HEK293 (cell line): ENCODE measurements at regions not wholly inside any gene's neighbourhood (a gene's known extent, or its start where the extent isn't known, plus 50 kb on each side); places are given as distances from the start of the nearest gene placed in this dataset.

Source experiments
- CTCF ChIA-PET: fragments of 350-600 bp; formaldehyde crosslinking; extraction: SDS; loops from one replicate; lab custom pipeline; 2021; ENCODE audit warnings: antibody characterized with exemption; lab: Yijun Ruan, JAX
- POLR2A ChIA-PET: fragments of 300-600 bp; formaldehyde crosslinking; extraction: SDS; loops from one replicate; lab custom pipeline; 2020; ENCODE audit warnings: antibody characterized with exemption, inconsistent platforms; lab: Yijun Ruan, JAX
- H3K27ac ChIP-seq: fragments of 200-500 bp; sonication (Bioruptor generic); 2 replicates; pipeline ENCODE4 v1.5.1; 2014; ENCODE audit warnings: low read depth, low read length, control low read depth, inconsistent platforms; ENCODE audit errors: extremely low read depth
- H3K36me3 ChIP-seq, 2 experiments: fragments of 200-500 bp in 1 of 2; sonication (Bioruptor generic) in 1 of 2; 1 replicate in 1 of 2; 2 replicates in 1 of 2; pipeline ENCODE4 v1.5.1; 2014 to 2017; ENCODE audit warnings: inconsistent platforms in 2 of 2, low read length in 2 of 2; ENCODE audit not compliant: control insufficient read depth in 2 of 2, insufficient read depth in 1 of 2
- H3K4me1 ChIP-seq: fragments of 200-500 bp; sonication (Bioruptor generic); 2 replicates; pipeline ENCODE4 v1.5.1; 2014; ENCODE audit warnings: mild to moderate bottlenecking, low read length, inconsistent platforms; ENCODE audit not compliant: control insufficient read depth, insufficient read depth
- H3K4me3 ChIP-seq: 2 replicates; pipeline ENCODE4 v1.5.1; 2011; ENCODE audit warnings: low read depth, mild to moderate bottlenecking, control low read depth, low read length, moderate library complexity
- H3K9me3 ChIP-seq: fragments of 200-500 bp; sonication (Bioruptor generic); 2 replicates; pipeline ENCODE4 v1.5.1; 2014; ENCODE audit warnings: low read depth, low read length, inconsistent platforms; ENCODE audit not compliant: control insufficient read depth, insufficient read depth
- GLIS2 ChIP-seq: fragments of 450-650 bp; formaldehyde crosslinking; IDR thresholded peaks from 2 replicates; pipeline ENCODE4 v1.5.1; 2016; ENCODE audit warnings: missing biosample characterization, missing genetic modification characterization
- RBAK ChIP-seq: fragments of 450-650 bp; formaldehyde crosslinking; IDR thresholded peaks from 2 replicates; pipeline ENCODE4 v1.5.1; 2016; ENCODE audit warnings: missing biosample characterization, missing genetic modification characterization
- REPIN1 ChIP-seq: fragments of 450-650 bp; formaldehyde crosslinking; IDR thresholded peaks from 2 replicates; pipeline ENCODE4 v1.5.1; 2017; ENCODE audit warnings: missing biosample characterization, missing genetic modification characterization, low read depth
- SCRT1 ChIP-seq: fragments of 450-650 bp; formaldehyde crosslinking; IDR thresholded peaks from 2 replicates; pipeline ENCODE4 v1.5.1; 2016; ENCODE audit warnings: missing biosample characterization, missing genetic modification characterization, borderline replicate concordance
- WT1 ChIP-seq: fragments of 450-650 bp; formaldehyde crosslinking; IDR thresholded peaks from 2 replicates; pipeline ENCODE4 v1.5.1; 2016; ENCODE audit warnings: missing biosample characterization, missing genetic modification characterization
- YY2 ChIP-seq: fragments of 450-650 bp; formaldehyde crosslinking; IDR thresholded peaks from 2 replicates; pipeline ENCODE4 v1.5.1; 2016; ENCODE audit warnings: missing biosample characterization, missing genetic modification characterization
- ZBTB17 ChIP-seq: fragments of 450-650 bp; formaldehyde crosslinking; IDR thresholded peaks from 2 replicates; pipeline ENCODE4 v1.5.1; 2016; ENCODE audit warnings: missing biosample characterization, missing genetic modification characterization
- ZBTB20 ChIP-seq: fragments of 450-650 bp; formaldehyde crosslinking; IDR thresholded peaks from 2 replicates; pipeline ENCODE4 v1.5.1; 2016; ENCODE audit warnings: missing biosample characterization, missing genetic modification characterization
- ZNF155 ChIP-seq: fragments of 450-650 bp; formaldehyde crosslinking; IDR thresholded peaks from 2 replicates; pipeline ENCODE4 v1.5.1; 2016; ENCODE audit warnings: missing biosample characterization, missing genetic modification characterization
- ZNF16 ChIP-seq: fragments of 450-650 bp; formaldehyde crosslinking; IDR thresholded peaks from 2 replicates; pipeline ENCODE4 v1.5.1; 2016; ENCODE audit warnings: low read depth, missing biosample characterization, missing genetic modification characterization
- ZNF521 ChIP-seq: fragments of 450-650 bp; formaldehyde crosslinking; IDR thresholded peaks from 2 replicates; pipeline ENCODE4 v1.5.1; 2017; ENCODE audit warnings: missing biosample characterization, mild to moderate bottlenecking, missing genetic modification characterization
- ZNF560 ChIP-seq: fragments of 450-650 bp; formaldehyde crosslinking; IDR thresholded peaks from 2 replicates; pipeline ENCODE4 v1.5.1; 2017; ENCODE audit warnings: missing biosample characterization, missing genetic modification characterization, borderline replicate concordance
- ZNF585B ChIP-seq: fragments of 450-650 bp; formaldehyde crosslinking; IDR thresholded peaks from 2 replicates; pipeline ENCODE4 v1.5.1; 2016; ENCODE audit warnings: missing biosample characterization, missing genetic modification characterization
- ZNF600 ChIP-seq: fragments of 450-650 bp; formaldehyde crosslinking; IDR thresholded peaks from 2 replicates; pipeline ENCODE4 v1.5.1; 2016; ENCODE audit warnings: missing biosample characterization, missing genetic modification characterization
- TF ChIP-seq, protein P1 (sequence below): fragments of 450-650 bp; formaldehyde crosslinking; IDR thresholded peaks from 2 replicates; pipeline ENCODE4 v1.5.1; 2017; ENCODE audit warnings: missing biosample characterization, missing genetic modification characterization
- TF ChIP-seq, protein P2 (sequence below): fragments of 450-650 bp; formaldehyde crosslinking; IDR thresholded peaks from 2 replicates; pipeline ENCODE4 v1.5.1; 2016; ENCODE audit warnings: missing biosample characterization, missing genetic modification characterization
- TF ChIP-seq, protein P3 (sequence below): fragments of 450-650 bp; formaldehyde crosslinking; IDR thresholded peaks from 2 replicates; pipeline ENCODE4 v1.5.1; 2017; ENCODE audit warnings: missing biosample characterization, missing genetic modification characterization
- TF ChIP-seq, protein P4 (sequence below): fragments of 450-650 bp; formaldehyde crosslinking; IDR thresholded peaks from 2 replicates; pipeline ENCODE4 v1.5.1; 2016; ENCODE audit warnings: missing biosample characterization, missing genetic modification characterization
- TF ChIP-seq, protein P5 (sequence below): fragments of 450-650 bp; formaldehyde crosslinking; IDR thresholded peaks from 2 replicates; pipeline ENCODE4 v1.5.1; 2016; ENCODE audit warnings: missing biosample characterization, missing genetic modification characterization
- TF ChIP-seq, protein P6 (sequence below): fragments of 450-650 bp; formaldehyde crosslinking; IDR thresholded peaks from 2 replicates; pipeline ENCODE4 v1.5.0; 2017; ENCODE audit warnings: missing biosample characterization, missing genetic modification characterization, borderline replicate concordance
- TF ChIP-seq, protein P7 (sequence below): fragments of 450-650 bp; formaldehyde crosslinking; IDR thresholded peaks from 2 replicates; pipeline ENCODE4 v1.5.1; 2017; ENCODE audit warnings: missing biosample characterization, missing genetic modification characterization

DNA sequence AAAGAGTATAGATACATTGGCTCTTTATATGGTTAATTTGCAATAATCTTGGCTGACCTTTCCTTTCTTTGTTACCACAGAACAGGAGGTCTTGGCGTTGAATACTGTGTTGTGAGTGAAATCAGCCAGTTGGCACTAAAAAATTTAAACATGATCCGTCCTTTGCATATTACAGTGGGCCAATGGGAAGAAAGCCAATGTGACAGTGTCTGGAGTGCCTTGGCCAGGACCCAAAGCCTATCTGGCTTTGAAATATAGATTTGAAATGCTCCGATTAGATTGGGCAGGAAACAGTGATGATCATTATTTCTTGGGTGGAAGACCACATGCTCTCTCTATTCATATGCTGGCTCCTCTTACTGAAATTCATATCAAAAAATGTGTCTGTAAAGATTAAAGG is 339.6 kb upstream of the ANO3 start:
- CTCF ChIA-PET = interaction anchor here (1.5 kb wide), 1 partner anchor 10 kb away, joined by 5 read pairs; no protein-coding TSS in a partner anchor
- TF ChIP-seq ZBTB17 (tag by site-specific recombination) (no peak), YY2 (no peak), ZNF585B (tag by site-specific recombination) (no peak), GLIS2 (tag by site-specific recombination) (no peak), REPIN1 (tag by site-specific recombination) (no peak), ZNF560 (tag by site-specific recombination) (no peak)
- TF ChIP-seq, protein P1, sequence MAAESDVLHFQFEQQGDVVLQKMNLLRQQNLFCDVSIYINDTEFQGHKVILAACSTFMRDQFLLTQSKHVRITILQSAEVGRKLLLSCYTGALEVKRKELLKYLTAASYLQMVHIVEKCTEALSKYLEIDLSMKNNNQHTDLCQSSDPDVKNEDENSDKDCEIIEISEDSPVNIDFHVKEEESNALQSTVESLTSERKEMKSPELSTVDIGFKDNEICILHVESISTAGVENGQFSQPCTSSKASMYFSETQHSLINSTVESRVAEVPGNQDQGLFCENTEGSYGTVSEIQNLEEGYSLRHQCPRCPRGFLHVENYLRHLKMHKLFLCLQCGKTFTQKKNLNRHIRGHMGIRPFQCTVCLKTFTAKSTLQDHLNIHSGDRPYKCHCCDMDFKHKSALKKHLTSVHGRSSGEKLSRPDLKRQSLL (tag by site-specific recombination) = no peak
- TF ChIP-seq, all 188 proteins: peak for 0
- Histone ChIP-seq H3K4me1 (no peaks in the 10 kb centered on the region), H3K36me3 (no peaks in the 10 kb centered on the region), H3K4me3 (no peak overlapping the region), H3K9me3 (no peaks in the 10 kb centered on the region), H3K27ac (no peak overlapping the region)
- POLR2A ChIA-PET = no interaction called here

DNA sequence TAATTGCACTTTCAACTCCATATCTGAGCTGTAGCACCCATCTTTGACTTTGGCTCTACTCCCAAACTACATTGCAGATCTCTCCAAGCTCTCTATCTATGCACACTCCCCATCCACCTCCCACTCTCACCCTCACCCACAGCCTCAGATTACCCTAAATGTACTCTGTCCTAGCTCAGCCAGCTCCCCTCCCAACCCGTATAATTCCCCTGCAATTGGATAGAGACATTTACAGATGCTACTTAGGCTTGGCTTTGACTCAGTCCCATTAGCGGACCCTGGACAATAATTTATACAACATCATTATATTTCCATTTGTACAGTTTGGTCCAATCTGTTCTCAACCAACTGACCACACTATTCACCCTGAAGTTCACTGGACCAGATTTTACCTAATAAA is 338.9 kb upstream of the ANO3 start:
- no peaks in the 10 kb centered on the region for H3K36me3 ChIP-seq
- H3K4me3 ChIP-seq = no peak overlapping the region
- no peaks in the 10 kb centered on the region for H3K4me1 ChIP-seq
- H3K9me3 ChIP-seq = no peaks in the 10 kb centered on the region
- CTCF ChIA-PET = interaction anchor here (1.5 kb wide), 1 partner anchor 11 kb away, joined by 5 read pairs; no protein-coding TSS in a partner anchor
- TF ChIP-seq, protein P2, sequence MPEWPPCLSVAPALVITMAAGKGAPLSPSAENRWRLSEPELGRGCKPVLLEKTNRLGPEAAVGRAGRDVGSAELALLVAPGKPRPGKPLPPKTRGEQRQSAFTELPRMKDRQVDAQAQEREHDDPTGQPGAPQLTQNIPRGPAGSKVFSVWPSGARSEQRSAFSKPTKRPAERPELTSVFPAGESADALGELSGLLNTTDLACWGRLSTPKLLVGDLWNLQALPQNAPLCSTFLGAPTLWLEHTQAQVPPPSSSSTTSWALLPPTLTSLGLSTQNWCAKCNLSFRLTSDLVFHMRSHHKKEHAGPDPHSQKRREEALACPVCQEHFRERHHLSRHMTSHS (tag by site-specific recombination) = no peak
- no peak for TF ChIP-seq ZBTB20 (tag by site-specific recombination)
- TF ChIP-seq, protein P3, sequence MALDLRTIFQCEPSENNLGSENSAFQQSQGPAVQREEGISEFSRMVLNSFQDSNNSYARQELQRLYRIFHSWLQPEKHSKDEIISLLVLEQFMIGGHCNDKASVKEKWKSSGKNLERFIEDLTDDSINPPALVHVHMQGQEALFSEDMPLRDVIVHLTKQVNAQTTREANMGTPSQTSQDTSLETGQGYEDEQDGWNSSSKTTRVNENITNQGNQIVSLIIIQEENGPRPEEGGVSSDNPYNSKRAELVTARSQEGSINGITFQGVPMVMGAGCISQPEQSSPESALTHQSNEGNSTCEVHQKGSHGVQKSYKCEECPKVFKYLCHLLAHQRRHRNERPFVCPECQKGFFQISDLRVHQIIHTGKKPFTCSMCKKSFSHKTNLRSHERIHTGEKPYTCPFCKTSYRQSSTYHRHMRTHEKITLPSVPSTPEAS (tag by site-specific recombination) = no peak
- TF ChIP-seq ZNF16 (tag by site-specific recombination) = no peak
- TF ChIP-seq, protein P4, sequence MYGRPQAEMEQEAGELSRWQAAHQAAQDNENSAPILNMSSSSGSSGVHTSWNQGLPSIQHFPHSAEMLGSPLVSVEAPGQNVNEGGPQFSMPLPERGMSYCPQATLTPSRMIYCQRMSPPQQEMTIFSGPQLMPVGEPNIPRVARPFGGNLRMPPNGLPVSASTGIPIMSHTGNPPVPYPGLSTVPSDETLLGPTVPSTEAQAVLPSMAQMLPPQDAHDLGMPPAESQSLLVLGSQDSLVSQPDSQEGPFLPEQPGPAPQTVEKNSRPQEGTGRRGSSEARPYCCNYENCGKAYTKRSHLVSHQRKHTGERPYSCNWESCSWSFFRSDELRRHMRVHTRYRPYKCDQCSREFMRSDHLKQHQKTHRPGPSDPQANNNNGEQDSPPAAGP (tag by site-specific recombination) = no peak
- no peak for TF ChIP-seq ZNF600 (tag by site-specific recombination)
- no peak for TF ChIP-seq RBAK
- TF ChIP-seq ZNF521 (tag by site-specific recombination) = no peak
- no peak for TF ChIP-seq ZNF560 (tag by site-specific recombination)
- TF ChIP-seq, protein P5, sequence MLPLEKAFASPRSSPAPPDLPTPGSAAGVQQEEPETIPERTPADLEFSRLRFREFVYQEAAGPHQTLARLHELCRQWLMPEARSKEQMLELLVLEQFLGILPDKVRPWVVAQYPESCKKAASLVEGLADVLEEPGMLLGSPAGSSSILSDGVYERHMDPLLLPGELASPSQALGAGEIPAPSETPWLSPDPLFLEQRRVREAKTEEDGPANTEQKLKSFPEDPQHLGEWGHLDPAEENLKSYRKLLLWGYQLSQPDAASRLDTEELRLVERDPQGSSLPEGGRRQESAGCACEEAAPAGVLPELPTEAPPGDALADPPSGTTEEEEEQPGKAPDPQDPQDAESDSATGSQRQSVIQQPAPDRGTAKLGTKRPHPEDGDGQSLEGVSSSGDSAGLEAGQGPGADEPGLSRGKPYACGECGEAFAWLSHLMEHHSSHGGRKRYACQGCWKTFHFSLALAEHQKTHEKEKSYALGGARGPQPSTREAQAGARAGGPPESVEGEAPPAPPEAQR (tag by site-specific recombination) = no peak
- TF ChIP-seq, protein P6, sequence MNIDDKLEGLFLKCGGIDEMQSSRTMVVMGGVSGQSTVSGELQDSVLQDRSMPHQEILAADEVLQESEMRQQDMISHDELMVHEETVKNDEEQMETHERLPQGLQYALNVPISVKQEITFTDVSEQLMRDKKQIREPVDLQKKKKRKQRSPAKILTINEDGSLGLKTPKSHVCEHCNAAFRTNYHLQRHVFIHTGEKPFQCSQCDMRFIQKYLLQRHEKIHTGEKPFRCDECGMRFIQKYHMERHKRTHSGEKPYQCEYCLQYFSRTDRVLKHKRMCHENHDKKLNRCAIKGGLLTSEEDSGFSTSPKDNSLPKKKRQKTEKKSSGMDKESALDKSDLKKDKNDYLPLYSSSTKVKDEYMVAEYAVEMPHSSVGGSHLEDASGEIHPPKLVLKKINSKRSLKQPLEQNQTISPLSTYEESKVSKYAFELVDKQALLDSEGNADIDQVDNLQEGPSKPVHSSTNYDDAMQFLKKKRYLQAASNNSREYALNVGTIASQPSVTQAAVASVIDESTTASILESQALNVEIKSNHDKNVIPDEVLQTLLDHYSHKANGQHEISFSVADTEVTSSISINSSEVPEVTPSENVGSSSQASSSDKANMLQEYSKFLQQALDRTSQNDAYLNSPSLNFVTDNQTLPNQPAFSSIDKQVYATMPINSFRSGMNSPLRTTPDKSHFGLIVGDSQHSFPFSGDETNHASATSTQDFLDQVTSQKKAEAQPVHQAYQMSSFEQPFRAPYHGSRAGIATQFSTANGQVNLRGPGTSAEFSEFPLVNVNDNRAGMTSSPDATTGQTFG (tag by site-specific recombination) = no peak
- TF ChIP-seq YY2 = no peak
- TF ChIP-seq ZNF155 (tag by site-specific recombination) = no peak
- TF ChIP-seq WT1 (tag by site-specific recombination) = no peak
- TF ChIP-seq SCRT1 = no peak
- TF ChIP-seq, protein P7, sequence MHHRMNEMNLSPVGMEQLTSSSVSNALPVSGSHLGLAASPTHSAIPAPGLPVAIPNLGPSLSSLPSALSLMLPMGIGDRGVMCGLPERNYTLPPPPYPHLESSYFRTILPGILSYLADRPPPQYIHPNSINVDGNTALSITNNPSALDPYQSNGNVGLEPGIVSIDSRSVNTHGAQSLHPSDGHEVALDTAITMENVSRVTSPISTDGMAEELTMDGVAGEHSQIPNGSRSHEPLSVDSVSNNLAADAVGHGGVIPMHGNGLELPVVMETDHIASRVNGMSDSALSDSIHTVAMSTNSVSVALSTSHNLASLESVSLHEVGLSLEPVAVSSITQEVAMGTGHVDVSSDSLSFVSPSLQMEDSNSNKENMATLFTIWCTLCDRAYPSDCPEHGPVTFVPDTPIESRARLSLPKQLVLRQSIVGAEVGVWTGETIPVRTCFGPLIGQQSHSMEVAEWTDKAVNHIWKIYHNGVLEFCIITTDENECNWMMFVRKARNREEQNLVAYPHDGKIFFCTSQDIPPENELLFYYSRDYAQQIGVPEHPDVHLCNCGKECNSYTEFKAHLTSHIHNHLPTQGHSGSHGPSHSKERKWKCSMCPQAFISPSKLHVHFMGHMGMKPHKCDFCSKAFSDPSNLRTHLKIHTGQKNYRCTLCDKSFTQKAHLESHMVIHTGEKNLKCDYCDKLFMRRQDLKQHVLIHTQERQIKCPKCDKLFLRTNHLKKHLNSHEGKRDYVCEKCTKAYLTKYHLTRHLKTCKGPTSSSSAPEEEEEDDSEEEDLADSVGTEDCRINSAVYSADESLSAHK (tag by site-specific recombination) = no peak
- TF ChIP-seq, all 188 proteins: peak for 0
- H3K27ac ChIP-seq = no peak overlapping the region
- POLR2A ChIA-PET = no interaction called here
